ENCODE measurements at regions not wholly inside any gene's neighbourhood (a gene's known extent, or its start where the extent isn't known, plus 50 kb on each side); places are given as distances from the start of the nearest gene placed in this dataset.

DNA sequence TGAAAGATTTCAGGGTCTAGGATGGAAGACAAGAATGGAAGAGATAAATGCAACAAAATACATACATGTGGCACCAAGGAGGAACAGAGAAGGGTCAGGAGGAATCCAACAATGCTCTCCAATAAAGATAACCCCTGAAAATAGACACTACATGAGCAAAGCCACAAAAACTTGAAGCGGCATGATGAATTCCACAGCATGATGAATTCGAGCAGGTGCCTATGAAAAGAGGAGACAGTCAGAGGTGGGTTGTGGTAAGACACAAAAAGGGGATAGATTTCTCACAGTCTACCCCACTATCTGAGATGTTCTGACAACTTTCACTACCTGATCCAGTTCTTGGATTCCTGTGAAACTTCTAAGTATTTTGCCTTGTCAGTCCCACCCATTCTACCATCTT is 81.5 kb upstream of the PAPPA start:
- DNase-seq = no peak
- Histone ChIP-seq H3K4me1 (ENCODE audit: control insufficient read depth in 1 of 2, insufficient read depth in 2 of 2, low read depth in 1 of 2, low read length in 1 of 2) (peaks cover 0 to 11% of the 10 kb centered on the region in 2 experiments; a peak in 1 of 4 replicates), H3K9ac (no peak overlapping the region), H4K20me1 (ENCODE audit: insufficient read depth) (no peaks in the 10 kb centered on the region), H3K9me3 (no peaks in the 10 kb centered on the region), H3K9me2 (no peaks in the 10 kb centered on the region), H3F3A (replicated peaks; ENCODE audit: insufficient read depth) (no peaks in the 10 kb centered on the region), H3K79me2 (ENCODE audit: insufficient read depth) (no peaks in the 10 kb centered on the region), H2AFZ (ENCODE audit: low read depth) (no peak overlapping the region), H3K4me3 (ENCODE audit: low read depth in 2 of 2, low read length in 1 of 2) (no peak overlapping the region), H3K36me3 (replicated peaks in 1 of 2; ENCODE audit: control insufficient read depth in 1 of 2, insufficient read depth in 2 of 2, low read length in 1 of 2) (no peaks in the 10 kb centered on the region), H3K4me2 (no peak overlapping the region), H3K27ac (ENCODE audit: low read depth in 2 of 2, low read length in 1 of 2) (no peak overlapping the region), H3K27me3 (ENCODE audit: insufficient read depth) (no peaks in the 10 kb centered on the region)
- WGBS (ENCODE audit: low lambda C conversion rate) = 81% methylated on average over 2 of the region's 2 CpGs
- CTCF ChIA-PET = no interaction called here
- POLR2A ChIA-PET = no interaction called here
- TF ChIP-seq RFX5 (IDR thresholded peaks at IDR 0.05; ENCODE audit: low read length) = no peak
- TF ChIP-seq RAD21 (IDR thresholded peaks at IDR 0.05; ENCODE audit: low read length) = no peak
- TF ChIP-seq NFIC (IDR thresholded peaks at IDR 0.05; ENCODE audit: borderline replicate concordance) = no peak
- TF ChIP-seq, protein P1, sequence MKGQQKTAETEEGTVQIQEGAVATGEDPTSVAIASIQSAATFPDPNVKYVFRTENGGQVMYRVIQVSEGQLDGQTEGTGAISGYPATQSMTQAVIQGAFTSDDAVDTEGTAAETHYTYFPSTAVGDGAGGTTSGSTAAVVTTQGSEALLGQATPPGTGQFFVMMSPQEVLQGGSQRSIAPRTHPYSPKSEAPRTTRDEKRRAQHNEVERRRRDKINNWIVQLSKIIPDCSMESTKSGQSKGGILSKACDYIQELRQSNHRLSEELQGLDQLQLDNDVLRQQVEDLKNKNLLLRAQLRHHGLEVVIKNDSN (IDR thresholded peaks at IDR 0.05; ENCODE audit: borderline replicate concordance, low read depth) = no peak
- TF ChIP-seq EP300 (IDR thresholded peaks at IDR 0.05; ENCODE audit: borderline replicate concordance in 1 of 2, low read depth in 1 of 2, low read length in 1 of 2) = no peak

DNA sequence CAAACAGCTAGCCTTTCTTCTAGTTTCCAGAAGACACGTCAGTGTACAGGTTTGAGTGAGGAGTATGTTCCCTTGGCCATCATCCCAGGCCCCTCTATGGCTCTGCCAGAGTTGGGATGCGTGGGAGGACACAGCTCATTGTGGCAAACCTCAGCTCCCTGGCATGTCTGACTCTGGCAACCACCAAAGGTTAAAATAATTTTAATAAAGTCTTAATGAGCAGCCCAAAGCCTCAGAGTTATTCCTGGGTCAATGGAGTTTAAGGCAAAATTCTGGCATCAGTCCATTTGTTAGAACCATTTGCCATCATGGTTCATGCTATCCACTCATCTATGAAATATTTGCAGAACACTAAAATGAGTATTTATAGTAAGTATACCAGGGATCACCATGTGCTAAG is 79.8 kb upstream of the PAPPA start:
- H3K9ac ChIP-seq = no peak overlapping the region
- ChIA-PET POLR2A (no interaction called here), CTCF (no interaction called here)
- DNase-seq = no peak
- no peaks in the 10 kb centered on the region for H3K9me3 ChIP-seq
- 75% methylated on average over 2 of the region's 2 CpGs for WGBS (ENCODE audit: low lambda C conversion rate)
- H3K4me1 ChIP-seq (ENCODE audit: control insufficient read depth in 1 of 2, insufficient read depth in 2 of 2, low read depth in 1 of 2, low read length in 1 of 2) = peaks cover 0 to 11% of the 10 kb centered on the region in 2 experiments; a peak in 1 of 4 replicates
- no peaks in the 10 kb centered on the region for H3F3A ChIP-seq (replicated peaks; ENCODE audit: insufficient read depth)
- H3K79me2 ChIP-seq (ENCODE audit: insufficient read depth) = no peaks in the 10 kb centered on the region
- H3K4me2 ChIP-seq = no peak overlapping the region
- no peaks in the 10 kb centered on the region for H3K36me3 ChIP-seq (replicated peaks in 1 of 2; ENCODE audit: control insufficient read depth in 1 of 2, insufficient read depth in 2 of 2, low read length in 1 of 2)
- H3K4me3 ChIP-seq (ENCODE audit: low read depth in 2 of 2, low read length in 1 of 2) = no peak overlapping the region
- no peaks in the 10 kb centered on the region for H3K9me2 ChIP-seq
- no peaks in the 10 kb centered on the region for H4K20me1 ChIP-seq (ENCODE audit: insufficient read depth)
- no peak overlapping the region for H2AFZ ChIP-seq (ENCODE audit: low read depth)
- no peaks in the 10 kb centered on the region for H3K27me3 ChIP-seq (ENCODE audit: insufficient read depth)
- no peak overlapping the region for H3K27ac ChIP-seq (ENCODE audit: low read depth in 2 of 2, low read length in 1 of 2)
- no peak for TF ChIP-seq FOXM1 (IDR thresholded peaks at IDR 0.05; ENCODE audit: low read depth)
- peak; percentile 32; the same call in 1 of the 2 replicates for TF ChIP-seq NFIC (IDR thresholded peaks at IDR 0.05; ENCODE audit: borderline replicate concordance)

DNA sequence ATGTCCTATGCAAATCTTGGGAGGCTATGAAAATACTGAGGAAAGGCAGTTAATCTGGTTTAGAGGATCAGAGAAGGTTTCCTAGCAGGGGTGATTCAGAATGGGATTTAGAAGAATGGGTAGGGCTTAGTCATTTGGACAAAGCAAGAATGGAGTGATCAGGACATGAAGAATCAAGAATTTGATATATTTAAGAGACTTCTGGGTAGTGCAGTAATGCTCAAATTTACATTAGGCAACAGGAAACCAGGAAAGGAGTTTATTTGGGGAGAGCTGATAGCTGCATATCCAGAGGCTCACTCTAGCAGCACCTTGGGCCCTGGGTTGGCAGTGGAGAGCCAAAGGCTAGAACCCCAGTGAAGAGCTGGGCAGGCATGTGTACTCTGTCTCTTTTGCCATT is 78.9 kb upstream of the PAPPA start:
- ChIA-PET CTCF (no interaction called here), POLR2A (no interaction called here)
- no peak overlapping the region for H3K9ac ChIP-seq

More for the DNA sequence above, 78.9 kb upstream of the PAPPA start:
- Histone ChIP-seq H3K79me2 (ENCODE audit: insufficient read depth) (no peaks in the 10 kb centered on the region), H4K20me1 (ENCODE audit: insufficient read depth) (no peaks in the 10 kb centered on the region), H3F3A (replicated peaks; ENCODE audit: insufficient read depth) (no peaks in the 10 kb centered on the region), H3K27me3 (ENCODE audit: insufficient read depth) (no peaks in the 10 kb centered on the region), H3K4me1 (ENCODE audit: control insufficient read depth in 1 of 2, insufficient read depth in 2 of 2, low read depth in 1 of 2, low read length in 1 of 2) (peaks cover 0 to 11% of the 10 kb centered on the region in 2 experiments; a peak in 1 of 4 replicates), H2AFZ (ENCODE audit: low read depth) (no peak overlapping the region), H3K9me3 (no peaks in the 10 kb centered on the region), H3K27ac (ENCODE audit: low read depth in 2 of 2, low read length in 1 of 2) (no peak overlapping the region), H3K9me2 (no peaks in the 10 kb centered on the region), H3K36me3 (replicated peaks in 1 of 2; ENCODE audit: control insufficient read depth in 1 of 2, insufficient read depth in 2 of 2, low read length in 1 of 2) (no peaks in the 10 kb centered on the region), H3K4me2 (no peak overlapping the region), H3K4me3 (ENCODE audit: low read depth in 2 of 2, low read length in 1 of 2) (no peak overlapping the region)
- no peak for TF ChIP-seq SIN3A (IDR thresholded peaks at IDR 0.05; ENCODE audit: borderline replicate concordance, low read depth, low read length)
- TF ChIP-seq TCF12 (IDR thresholded peaks at IDR 0.05) = no peak
- no peak for TF ChIP-seq RAD21 (IDR thresholded peaks at IDR 0.05; ENCODE audit: low read length)
- no peak for TF ChIP-seq GATA2 (CRISPR knock-in tag; IDR thresholded peaks at IDR 0.05)
- TF ChIP-seq, protein P2, sequence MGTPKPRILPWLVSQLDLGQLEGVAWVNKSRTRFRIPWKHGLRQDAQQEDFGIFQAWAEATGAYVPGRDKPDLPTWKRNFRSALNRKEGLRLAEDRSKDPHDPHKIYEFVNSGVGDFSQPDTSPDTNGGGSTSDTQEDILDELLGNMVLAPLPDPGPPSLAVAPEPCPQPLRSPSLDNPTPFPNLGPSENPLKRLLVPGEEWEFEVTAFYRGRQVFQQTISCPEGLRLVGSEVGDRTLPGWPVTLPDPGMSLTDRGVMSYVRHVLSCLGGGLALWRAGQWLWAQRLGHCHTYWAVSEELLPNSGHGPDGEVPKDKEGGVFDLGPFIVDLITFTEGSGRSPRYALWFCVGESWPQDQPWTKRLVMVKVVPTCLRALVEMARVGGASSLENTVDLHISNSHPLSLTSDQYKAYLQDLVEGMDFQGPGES (IDR thresholded peaks at IDR 0.05; ENCODE audit: low read depth, low read length) = no peak
- TF ChIP-seq, protein P3, sequence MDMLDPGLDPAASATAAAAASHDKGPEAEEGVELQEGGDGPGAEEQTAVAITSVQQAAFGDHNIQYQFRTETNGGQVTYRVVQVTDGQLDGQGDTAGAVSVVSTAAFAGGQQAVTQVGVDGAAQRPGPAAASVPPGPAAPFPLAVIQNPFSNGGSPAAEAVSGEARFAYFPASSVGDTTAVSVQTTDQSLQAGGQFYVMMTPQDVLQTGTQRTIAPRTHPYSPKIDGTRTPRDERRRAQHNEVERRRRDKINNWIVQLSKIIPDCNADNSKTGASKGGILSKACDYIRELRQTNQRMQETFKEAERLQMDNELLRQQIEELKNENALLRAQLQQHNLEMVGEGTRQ (IDR thresholded peaks at IDR 0.05; ENCODE audit: borderline replicate concordance, low read depth, low read length) = no peak
- TF ChIP-seq YY1 (IDR thresholded peaks at IDR 0.05; ENCODE audit: low read depth) = no peak
- TF ChIP-seq, protein P4, sequence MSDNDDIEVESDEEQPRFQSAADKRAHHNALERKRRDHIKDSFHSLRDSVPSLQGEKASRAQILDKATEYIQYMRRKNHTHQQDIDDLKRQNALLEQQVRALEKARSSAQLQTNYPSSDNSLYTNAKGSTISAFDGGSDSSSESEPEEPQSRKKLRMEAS (IDR thresholded peaks at IDR 0.05; ENCODE audit: low read depth) = no peak
- TF ChIP-seq EP300 (IDR thresholded peaks at IDR 0.05; ENCODE audit: borderline replicate concordance in 1 of 2, low read depth in 1 of 2, low read length in 1 of 2) = no peak
- no peak for TF ChIP-seq POLR2AphosphoS5 (IDR thresholded peaks at IDR 0.05; ENCODE audit: low read depth, low read length)
- no peak for DNase-seq

Measured in SK-N-SH (cell line).